ENCODE measurements at regions not wholly inside any gene's neighbourhood (a gene's known extent, or its start where the extent isn't known, plus 50 kb on each side); places are given as distances from the start of the nearest gene placed in this dataset.
"Not testable (repeated sequence)": the region's sequence is repeated elsewhere in the genome, so short reads cannot be mapped to it uniquely, and the experiment has no call there.

GRCh38 chr2:58620896-58621295, 379.8 kb upstream of the FANCL start:
- DNase-seq (ENCODE audit: low read depth in 2 of 2) = no peak

- DNase-seq (ENCODE audit: low read depth in 2 of 2) = no peak
Measured at GRCh38 chr2:58620093-58620492, 379.0 kb upstream of the FANCL start.

GRCh38 chr2:58616961-58617360, 375.8 kb upstream of the FANCL start:
- no peak for DNase-seq (ENCODE audit: low read depth in 2 of 2)

- DNase-seq (ENCODE audit: low read depth in 2 of 2) = no peak
Measured at GRCh38 chr2:58614219-58614618, 373.1 kb upstream of the FANCL start.

- DNase-seq (ENCODE audit: low read depth in 2 of 2) = no peak
Measured at GRCh38 chr2:58612973-58613372, 371.8 kb upstream of the FANCL start.

- no peak for DNase-seq (ENCODE audit: low read depth in 2 of 2)
Measured at GRCh38 chr2:58609326-58609725, 368.2 kb upstream of the FANCL start.

- DNase-seq (ENCODE audit: low read depth in 2 of 2) = no peak
Measured at GRCh38 chr2:58608146-58608545, 367.0 kb upstream of the FANCL start.

GRCh38 chr2:58607448-58607847, 366.3 kb upstream of the FANCL start:
- no peak for DNase-seq (ENCODE audit: low read depth in 2 of 2)

GRCh38 chr2:58606799-58607198, 365.7 kb upstream of the FANCL start:
- DNase-seq (ENCODE audit: low read depth in 2 of 2) = no peak

- DNase-seq (ENCODE audit: low read depth in 2 of 2) = no peak
Measured at GRCh38 chr2:58604096-58604495, 363.0 kb upstream of the FANCL start.

GRCh38 chr2:58601017-58601416, 359.9 kb upstream of the FANCL start:
- no peak for DNase-seq (ENCODE audit: low read depth in 2 of 2)

- DNase-seq (ENCODE audit: low read depth in 2 of 2) = no peak
Measured at GRCh38 chr2:58598171-58598570, 357.0 kb upstream of the FANCL start.

- DNase-seq (ENCODE audit: low read depth in 2 of 2) = no peak
Measured at GRCh38 chr2:58595714-58596113, 354.6 kb upstream of the FANCL start.

GRCh38 chr2:58594762-58595161, 353.6 kb upstream of the FANCL start:
- DNase-seq (ENCODE audit: low read depth in 2 of 2) = no peak

GRCh38 chr2:58594175-58594574, 353.1 kb upstream of the FANCL start:
- no peak for DNase-seq (ENCODE audit: low read depth in 2 of 2)

GRCh38 chr2:58586178-58586577, 345.1 kb upstream of the FANCL start:
- DNase-seq (ENCODE audit: low read depth in 2 of 2) = not testable (repeated sequence)

GRCh38 chr2:58585233-58585632, 344.1 kb upstream of the FANCL start:
- DNase-seq (ENCODE audit: low read depth in 2 of 2) = no peak

GRCh38 chr2:58584606-58585118, 343.5 kb upstream of the FANCL start:
- DNase-seq (ENCODE audit: low read depth in 2 of 2) = no peak

- no peak for DNase-seq (ENCODE audit: low read depth in 2 of 2)
Measured at GRCh38 chr2:58578276-58578675, 337.2 kb upstream of the FANCL start.

GRCh38 chr2:58574873-58575272, 333.7 kb upstream of the FANCL start:
- no peak for DNase-seq (ENCODE audit: low read depth in 2 of 2)

- DNase-seq (ENCODE audit: low read depth in 2 of 2) = no peak
Measured at GRCh38 chr2:58572731-58573130, 331.6 kb upstream of the FANCL start.

- no peak for DNase-seq (ENCODE audit: low read depth in 2 of 2)
Measured at GRCh38 chr2:58571181-58571852, 330.2 kb upstream of the FANCL start.

GRCh38 chr2:58569475-58570185, 328.5 kb upstream of the FANCL start:
- DNase-seq (ENCODE audit: low read depth in 2 of 2) = no peak

All from stimulated activated CD8-positive, alpha-beta memory T cell treated with anti-CD3 and anti-CD28 coated beads, Interleukin-15, amount 100 ng/mL, for 48 hours (primary cell).